Uterus (tissue), 3 donors: ENCODE measurements at regions not wholly inside any gene's neighbourhood (a gene's known extent, or its start where the extent isn't known, plus 50 kb on each side); places are given as distances from the start of the nearest gene placed in this dataset.

Experiments used
- DNase-seq, 2 donors: peaks; one replicate each; pipeline ENCODE4 v3.0.0-alpha.2; 2019 to 2020
- H3K27ac ChIP-seq, 2 donors: fragments of 200-600 bp; sonication (generic); 1 replicate in 1 of 2; 2 replicates in 1 of 2; pipeline ENCODE4 v1.5.1; 2016 to 2018
- H3K27me3 ChIP-seq, 2 donors: fragments of 200-600 bp; sonication (generic); one replicate each; pipeline ENCODE4 v1.5.1; 2018 to 2019; ENCODE audit warnings: control low read depth in 1 of 2
- H3K36me3 ChIP-seq, 2 donors: fragments of 200-600 bp; sonication (generic); one replicate each; pipeline ENCODE4 v1.5.1; 2019; ENCODE audit warnings: control low read depth in 1 of 2
- H3K4me1 ChIP-seq, 2 donors: fragments of 200-600 bp; sonication (generic); one replicate each; pipeline ENCODE4 v1.5.1; 2018 to 2019; ENCODE audit warnings: control low read depth in 1 of 2
- H3K4me3 ChIP-seq, 2 donors: fragments of 200-600 bp; sonication (generic); 1 replicate in 1 of 2; 2 replicates in 1 of 2; pipeline ENCODE4 v1.5.1; 2018 to 2019; ENCODE audit warnings: mild to moderate bottlenecking in 1 of 2
- H3K9me3 ChIP-seq, 2 donors: fragments of 200-600 bp; sonication (generic); one replicate each; pipeline ENCODE4 v1.5.1; 2019; ENCODE audit warnings: control low read depth in 1 of 2
- CTCF ChIP-seq, 4 experiments: fragments of 200-600 bp in 2 of 4; fragments of 450-650 bp in 2 of 4; sonication (generic) in 2 of 4; IDR thresholded peaks; one replicate each; pipeline ENCODE4 v1.5.1; 2016 to 2019; ENCODE audit warnings: antibody characterized with exemption in 4 of 4, mild to moderate bottlenecking in 2 of 4, moderate library complexity in 1 of 4
- POLR2A ChIP-seq, 2 donors: fragments of 450-650 bp; IDR thresholded peaks; one replicate each; pipeline ENCODE4 v1.6.1; 2016; ENCODE audit warnings: antibody characterized with exemption in 2 of 2, mild to moderate bottlenecking in 1 of 2, moderate library complexity in 1 of 2
- intact Hi-C: fragments of 100-400 bp; cut with DNase I; formaldehyde crosslinking; loops from one replicate; pipeline ENCODE4 v1.15.1; 2023; ENCODE audit warnings: low total_unique reads
- donor health status: DM: yes; HTN: yes; CAD: no.

DNA sequence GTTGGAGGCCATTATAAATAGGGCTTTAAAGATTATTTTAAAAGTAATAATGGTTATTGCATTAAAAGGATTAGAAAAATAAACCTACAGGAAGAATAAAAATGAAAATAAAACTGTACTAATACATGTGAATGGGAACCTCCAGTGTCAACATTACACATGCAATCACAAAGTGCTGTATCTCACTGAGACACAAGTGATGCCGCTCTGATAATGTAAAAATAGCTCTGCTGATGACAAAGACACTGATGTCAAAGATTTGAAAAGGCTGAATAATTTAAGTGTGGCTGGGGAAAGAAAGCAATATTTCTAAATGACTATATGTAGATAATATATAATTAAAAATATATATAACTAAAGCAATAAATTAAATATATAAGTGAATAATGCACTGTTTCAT lies 129.1 kb upstream of the RAP2B start:
- TF ChIP-seq CTCF (IDR thresholded peaks at IDR 0.05): no peak
- TF ChIP-seq POLR2A (IDR thresholded peaks at IDR 0.05): no peak
- H3K36me3 ChIP-seq: no peaks in the 10 kb centered on the region
- H3K27ac ChIP-seq: no peak overlapping the region
- H3K27me3 ChIP-seq: no peaks in the 10 kb centered on the region
- H3K4me1 ChIP-seq: no peaks in the 10 kb centered on the region
- no peak overlapping the region for H3K4me3 ChIP-seq
- no peaks in the 10 kb centered on the region for H3K9me3 ChIP-seq
- intact Hi-C loops: no loop called here
- no peak for DNase-seq

- no peaks in the 10 kb centered on the region for H3K36me3 ChIP-seq
- intact Hi-C loops: no loop called here
- TF ChIP-seq CTCF (IDR thresholded peaks at IDR 0.05): no peak
- no peak for TF ChIP-seq POLR2A (IDR thresholded peaks at IDR 0.05)
Observed at GRCh38 chr3:153036846-153037245, 125.2 kb upstream of the RAP2B start.

DNA sequence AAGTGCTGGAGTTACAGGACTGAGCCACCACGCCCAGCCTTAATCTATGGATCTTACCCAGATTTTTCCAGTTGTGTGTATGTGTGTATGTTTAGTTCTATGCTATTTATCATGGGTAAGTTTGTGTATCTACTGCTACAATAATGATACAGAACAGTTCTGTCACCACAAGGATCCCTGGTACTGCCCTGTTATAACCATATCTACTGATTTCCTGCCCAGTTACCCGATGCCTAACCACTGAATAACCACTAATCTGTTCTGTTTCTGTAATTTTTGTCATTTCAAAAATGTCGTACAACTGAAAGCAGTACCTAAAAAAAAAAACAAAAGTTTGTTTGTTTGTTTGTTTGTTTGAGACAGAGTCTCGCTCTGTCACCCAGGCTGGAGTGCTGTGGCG lies 123.7 kb upstream of the RAP2B start:
- Histone ChIP-seq H3K9me3 (no peaks in the 10 kb centered on the region), H3K4me1 (no peaks in the 10 kb centered on the region), H3K27ac (no peak overlapping the region), H3K4me3 (no peak overlapping the region), H3K27me3 (no peaks in the 10 kb centered on the region), H3K36me3 (no peaks in the 10 kb centered on the region)
- TF ChIP-seq POLR2A (IDR thresholded peaks at IDR 0.05) (no peak), CTCF (IDR thresholded peaks at IDR 0.05) (no peak)
- no peak for DNase-seq
- intact Hi-C loops: no loop called here

More at GRCh38 chr3:153036846-153037245, 125.2 kb upstream of the RAP2B start:
- no peaks in the 10 kb centered on the region for H3K4me1 ChIP-seq
- H3K27ac ChIP-seq: no peak overlapping the region
- H3K27me3 ChIP-seq: no peaks in the 10 kb centered on the region
- H3K9me3 ChIP-seq: no peaks in the 10 kb centered on the region
- no peak overlapping the region for H3K4me3 ChIP-seq
- no peak for DNase-seq

GRCh38 chr3:153038779-153039178 lies 123.2 kb upstream of the RAP2B start:
- Histone ChIP-seq H3K4me1 (no peaks in the 10 kb centered on the region), H3K36me3 (no peaks in the 10 kb centered on the region), H3K4me3 (no peak overlapping the region), H3K27me3 (no peaks in the 10 kb centered on the region), H3K27ac (no peak overlapping the region), H3K9me3 (no peaks in the 10 kb centered on the region)
- TF ChIP-seq CTCF (IDR thresholded peaks at IDR 0.05) (no peak), POLR2A (IDR thresholded peaks at IDR 0.05) (no peak)
- intact Hi-C loops: no loop called here
- DNase-seq: no peak

- no peak overlapping the region for H3K27ac ChIP-seq
- H3K9me3 ChIP-seq: no peaks in the 10 kb centered on the region
- H3K27me3 ChIP-seq: no peaks in the 10 kb centered on the region
- DNase-seq: no peak
- intact Hi-C loops: no loop called here
- no peaks in the 10 kb centered on the region for H3K4me1 ChIP-seq
- no peaks in the 10 kb centered on the region for H3K36me3 ChIP-seq
- no peak for TF ChIP-seq CTCF (IDR thresholded peaks at IDR 0.05)
- no peak for TF ChIP-seq POLR2A (IDR thresholded peaks at IDR 0.05)
- H3K4me3 ChIP-seq: no peak overlapping the region
Observed at GRCh38 chr3:153041181-153041580, 120.8 kb upstream of the RAP2B start.
